ENCODE measurements at regions not wholly inside any gene's neighbourhood (a gene's known extent, or its start where the extent isn't known, plus 50 kb on each side); places are given as distances from the start of the nearest gene placed in this dataset.

DNA sequence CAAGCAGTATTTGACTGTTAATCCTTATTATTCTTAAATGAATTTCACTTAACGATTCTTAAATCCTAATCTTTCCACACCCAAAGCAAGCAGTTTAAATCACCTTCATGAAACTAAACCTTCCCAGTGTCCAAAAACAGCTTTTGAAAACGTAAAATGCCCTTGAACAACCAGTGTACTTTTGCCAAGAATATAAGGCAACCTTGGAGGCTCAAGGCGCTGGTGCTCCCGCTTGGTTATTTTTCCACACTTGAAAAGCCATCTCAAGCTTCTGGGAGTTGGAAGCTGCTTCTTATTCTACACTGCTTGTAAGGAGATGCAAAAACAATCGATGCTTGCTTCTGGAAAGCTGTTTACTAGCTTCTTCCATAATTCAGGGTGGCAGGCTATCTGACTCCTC lies 625.7 kb downstream of the HTR1B start:
- TF ChIP-seq POLR2AphosphoS5 (IDR thresholded peaks at IDR 0.05; ENCODE audit: low read depth, low read length) (no peak), TAF1 (IDR thresholded peaks at IDR 0.05; ENCODE audit: borderline replicate concordance, insufficient read depth, low read length) (no peak), SIN3A (IDR thresholded peaks at IDR 0.05; ENCODE audit: borderline replicate concordance, insufficient read depth, low read length) (no peak), FOXP2 (optimal IDR thresholded peaks at IDR 0.05; ENCODE audit: borderline replicate concordance, extremely low read depth, extremely low read length, insufficient read depth) (no peak)
- TF ChIP-seq, protein P1, sequence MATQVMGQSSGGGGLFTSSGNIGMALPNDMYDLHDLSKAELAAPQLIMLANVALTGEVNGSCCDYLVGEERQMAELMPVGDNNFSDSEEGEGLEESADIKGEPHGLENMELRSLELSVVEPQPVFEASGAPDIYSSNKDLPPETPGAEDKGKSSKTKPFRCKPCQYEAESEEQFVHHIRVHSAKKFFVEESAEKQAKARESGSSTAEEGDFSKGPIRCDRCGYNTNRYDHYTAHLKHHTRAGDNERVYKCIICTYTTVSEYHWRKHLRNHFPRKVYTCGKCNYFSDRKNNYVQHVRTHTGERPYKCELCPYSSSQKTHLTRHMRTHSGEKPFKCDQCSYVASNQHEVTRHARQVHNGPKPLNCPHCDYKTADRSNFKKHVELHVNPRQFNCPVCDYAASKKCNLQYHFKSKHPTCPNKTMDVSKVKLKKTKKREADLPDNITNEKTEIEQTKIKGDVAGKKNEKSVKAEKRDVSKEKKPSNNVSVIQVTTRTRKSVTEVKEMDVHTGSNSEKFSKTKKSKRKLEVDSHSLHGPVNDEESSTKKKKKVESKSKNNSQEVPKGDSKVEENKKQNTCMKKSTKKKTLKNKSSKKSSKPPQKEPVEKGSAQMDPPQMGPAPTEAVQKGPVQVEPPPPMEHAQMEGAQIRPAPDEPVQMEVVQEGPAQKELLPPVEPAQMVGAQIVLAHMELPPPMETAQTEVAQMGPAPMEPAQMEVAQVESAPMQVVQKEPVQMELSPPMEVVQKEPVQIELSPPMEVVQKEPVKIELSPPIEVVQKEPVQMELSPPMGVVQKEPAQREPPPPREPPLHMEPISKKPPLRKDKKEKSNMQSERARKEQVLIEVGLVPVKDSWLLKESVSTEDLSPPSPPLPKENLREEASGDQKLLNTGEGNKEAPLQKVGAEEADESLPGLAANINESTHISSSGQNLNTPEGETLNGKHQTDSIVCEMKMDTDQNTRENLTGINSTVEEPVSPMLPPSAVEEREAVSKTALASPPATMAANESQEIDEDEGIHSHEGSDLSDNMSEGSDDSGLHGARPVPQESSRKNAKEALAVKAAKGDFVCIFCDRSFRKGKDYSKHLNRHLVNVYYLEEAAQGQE (IDR thresholded peaks at IDR 0.05; ENCODE audit: insufficient read depth in 1 of 2, low read depth in 2 of 2, low read length in 2 of 2) = no peak

All from PFSK-1 (cell line).